Activated CD8-positive, alpha-beta memory T cell treated with anti-CD3 and anti-CD28 coated beads, Interleukin-2, amount 10 ng/mL, durations not matched to agents 7 days and 5 days (primary cell): ENCODE measurements at regions not wholly inside any gene's neighbourhood (a gene's known extent, or its start where the extent isn't known, plus 50 kb on each side); places are given as distances from the start of the nearest gene placed in this dataset.
"Not testable (repeated sequence)": the region's sequence is repeated elsewhere in the genome, so short reads cannot be mapped to it uniquely, and the experiment has no call there.

Experiments
- ATAC-seq: fragments of 150-1000 bp; cut with Tn5 transposase; one replicate; pipeline ENCODE4 v1.10.0; 2021; ENCODE audit warnings: moderate library complexity
- CTCF ChIA-PET: fragments of 350-600 bp; sonication (Branson Sonifier 250); formaldehyde crosslinking; loops from one replicate; lab custom pipeline; 2021; ENCODE audit warnings: antibody characterized with exemption; lab: Charles Lee
- DNase-seq: peaks from one replicate; pipeline ENCODE4 v3.0.0-alpha.2; 2020
- H3K27ac Mint-ChIP-seq: one replicate; pipeline ENCODE4 v1.8.0; 2021; ENCODE audit warnings: mild to moderate bottlenecking, mixed read lengths
- H3K27me3 Mint-ChIP-seq: one replicate; pipeline ENCODE4 v1.8.0; 2021; ENCODE audit warnings: mixed read lengths
- H3K36me3 Mint-ChIP-seq: one replicate; pipeline ENCODE4 v1.8.0; 2021; ENCODE audit warnings: mild to moderate bottlenecking, mixed read lengths
- H3K4me1 Mint-ChIP-seq: one replicate; pipeline ENCODE4 v1.8.0; 2021; ENCODE audit warnings: mixed read lengths
- H3K4me3 Mint-ChIP-seq: one replicate; pipeline ENCODE4 v1.8.0; 2021; ENCODE audit warnings: mild to moderate bottlenecking, moderate library complexity, mixed read lengths
- H3K9me3 Mint-ChIP-seq: one replicate; pipeline ENCODE4 v1.8.0; 2022; ENCODE audit warnings: low read depth, mixed read lengths

DNA sequence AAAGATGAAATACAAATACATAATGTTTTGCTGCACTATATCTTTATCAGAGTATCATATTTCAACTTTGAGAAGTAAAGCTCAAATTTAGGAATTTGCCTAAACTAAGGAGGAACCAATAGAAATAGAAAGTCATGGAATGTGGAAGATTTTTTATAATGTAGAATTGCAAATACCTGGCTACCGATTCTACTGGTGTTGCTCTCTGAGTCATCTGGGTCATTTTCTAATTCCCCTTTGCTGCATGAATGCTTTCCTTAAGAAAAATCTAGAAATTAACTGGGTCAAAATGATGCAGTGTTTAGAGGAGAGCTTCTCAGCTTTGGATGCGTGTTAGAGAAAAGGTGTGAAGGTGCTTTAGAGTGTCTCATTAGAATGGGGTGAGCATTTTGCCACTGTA is 568.9 kb upstream of the ANKRD30A start:
- no peaks in the 10 kb centered on the region for H3K36me3 Mint-ChIP-seq
- DNase-seq (no peak), ATAC-seq (no peak)
- no peak overlapping the region for H3K4me3 Mint-ChIP-seq
- CTCF ChIA-PET: no interaction called here
- H3K27ac Mint-ChIP-seq: no peak overlapping the region
- peaks cover 9% of the 10 kb centered on the region for H3K9me3 Mint-ChIP-seq
- no peaks in the 10 kb centered on the region for H3K4me1 Mint-ChIP-seq
- H3K27me3 Mint-ChIP-seq: no peaks in the 10 kb centered on the region

DNA sequence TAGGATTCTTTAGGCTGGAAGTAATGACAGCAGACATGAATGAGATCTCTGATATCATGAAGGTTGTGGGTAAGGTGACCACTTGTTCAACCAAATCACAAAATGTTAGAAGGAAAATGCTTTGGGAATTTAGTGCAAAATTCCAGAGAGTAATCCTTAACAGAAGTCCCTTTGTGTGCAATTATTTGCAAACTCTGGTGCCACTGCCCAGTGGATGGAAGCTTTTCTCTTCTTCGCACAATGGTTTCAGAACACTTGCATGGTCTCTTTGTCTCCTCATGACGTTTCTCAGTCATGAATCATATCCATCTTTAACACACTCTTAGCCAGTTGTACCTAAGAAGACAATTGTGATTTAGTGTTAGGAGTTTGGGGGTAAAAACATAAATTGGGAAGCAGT is 570.4 kb upstream of the ANKRD30A start:
- Mint-ChIP-seq H3K27me3 (no peaks in the 10 kb centered on the region), H3K36me3 (no peaks in the 10 kb centered on the region), H3K4me3 (no peak overlapping the region), H3K9me3 (peaks cover 10% of the 10 kb centered on the region), H3K27ac (no peak overlapping the region), H3K4me1 (no peaks in the 10 kb centered on the region)
- ATAC-seq (no peak), DNase-seq (no peak)
- CTCF ChIA-PET: no interaction called here

DNA sequence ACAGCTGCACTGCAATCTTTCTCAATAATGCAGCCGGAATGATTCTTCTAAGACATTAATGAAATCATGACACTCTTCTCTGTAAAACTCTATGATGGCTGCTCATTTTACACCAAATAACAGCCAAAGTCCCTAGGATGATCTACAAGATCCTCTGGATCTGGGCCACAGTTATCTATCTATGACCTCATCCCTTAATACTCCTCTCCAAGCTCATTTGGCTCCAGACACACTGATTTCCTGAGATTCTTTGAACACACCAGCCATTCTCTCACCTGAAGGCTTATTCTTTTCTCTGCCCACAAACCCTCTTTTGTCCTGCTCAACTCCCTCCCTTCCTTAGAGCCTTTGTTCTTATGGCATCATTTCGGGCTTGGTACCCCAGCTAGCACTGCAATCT is 577.4 kb upstream of the ANKRD30A start:
- H3K4me1 Mint-ChIP-seq: no peaks in the 10 kb centered on the region
- no peaks in the 10 kb centered on the region for H3K36me3 Mint-ChIP-seq
- H3K4me3 Mint-ChIP-seq: no peak overlapping the region
- H3K27me3 Mint-ChIP-seq: no peaks in the 10 kb centered on the region
- DNase-seq: no peak
- CTCF ChIA-PET: no interaction called here
- ATAC-seq: no peak
- no peak overlapping the region for H3K27ac Mint-ChIP-seq
- peaks cover 15% of the 10 kb centered on the region for H3K9me3 Mint-ChIP-seq

DNA sequence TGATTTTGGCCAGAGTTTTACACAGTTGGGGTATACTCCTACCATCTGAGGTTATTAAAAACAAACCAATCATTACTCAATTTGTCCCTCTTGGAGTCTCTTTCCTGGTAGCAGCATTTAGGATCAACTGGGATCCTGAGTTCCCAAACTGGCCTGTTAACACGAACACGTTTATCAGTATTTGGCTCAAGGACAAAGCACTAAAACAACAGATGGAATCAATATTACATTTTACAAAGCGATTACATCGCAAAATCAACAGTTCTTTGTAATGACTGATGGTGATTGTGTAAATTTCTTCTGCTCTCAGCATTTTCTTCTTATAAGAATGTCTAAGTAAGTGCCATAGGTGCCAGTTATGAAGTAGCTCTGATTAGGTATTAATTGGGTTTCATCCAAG is 582.9 kb upstream of the ANKRD30A start:
- Mint-ChIP-seq H3K27me3 (no peaks in the 10 kb centered on the region), H3K4me1 (no peaks in the 10 kb centered on the region), H3K36me3 (no peaks in the 10 kb centered on the region), H3K9me3 (peaks cover 13% of the 10 kb centered on the region), H3K27ac (no peak overlapping the region), H3K4me3 (no peak overlapping the region)
- DNase-seq: no peak
- CTCF ChIA-PET: no interaction called here
- no peak for ATAC-seq

DNA sequence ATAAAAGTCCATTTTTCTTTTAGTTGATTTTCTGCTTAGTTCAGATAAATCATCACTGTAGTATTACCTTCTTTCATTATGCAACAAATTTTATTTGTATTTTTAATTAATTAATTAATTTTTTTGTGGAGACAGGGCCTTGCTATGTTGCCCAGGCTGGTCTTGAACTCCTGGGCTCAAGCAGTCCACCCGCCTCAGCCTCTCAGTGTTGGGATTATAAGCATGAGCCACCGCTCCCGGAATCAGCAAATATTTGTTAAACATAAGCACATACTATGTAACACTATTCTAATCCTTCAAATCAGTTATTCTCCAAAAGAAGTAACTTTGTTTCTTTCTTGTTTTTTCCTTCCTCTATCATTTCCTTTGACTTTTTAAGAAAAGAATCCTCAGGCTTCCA is 584.8 kb upstream of the ANKRD30A start:
- DNase-seq: no peak
- no peak overlapping the region for H3K27ac Mint-ChIP-seq
- H3K4me3 Mint-ChIP-seq: no peak overlapping the region
- H3K4me1 Mint-ChIP-seq: no peaks in the 10 kb centered on the region
- H3K36me3 Mint-ChIP-seq: no peaks in the 10 kb centered on the region
- no peak for ATAC-seq
- no peaks in the 10 kb centered on the region for H3K27me3 Mint-ChIP-seq
- CTCF ChIA-PET: no interaction called here
- peaks cover 7% of the 10 kb centered on the region for H3K9me3 Mint-ChIP-seq

DNA sequence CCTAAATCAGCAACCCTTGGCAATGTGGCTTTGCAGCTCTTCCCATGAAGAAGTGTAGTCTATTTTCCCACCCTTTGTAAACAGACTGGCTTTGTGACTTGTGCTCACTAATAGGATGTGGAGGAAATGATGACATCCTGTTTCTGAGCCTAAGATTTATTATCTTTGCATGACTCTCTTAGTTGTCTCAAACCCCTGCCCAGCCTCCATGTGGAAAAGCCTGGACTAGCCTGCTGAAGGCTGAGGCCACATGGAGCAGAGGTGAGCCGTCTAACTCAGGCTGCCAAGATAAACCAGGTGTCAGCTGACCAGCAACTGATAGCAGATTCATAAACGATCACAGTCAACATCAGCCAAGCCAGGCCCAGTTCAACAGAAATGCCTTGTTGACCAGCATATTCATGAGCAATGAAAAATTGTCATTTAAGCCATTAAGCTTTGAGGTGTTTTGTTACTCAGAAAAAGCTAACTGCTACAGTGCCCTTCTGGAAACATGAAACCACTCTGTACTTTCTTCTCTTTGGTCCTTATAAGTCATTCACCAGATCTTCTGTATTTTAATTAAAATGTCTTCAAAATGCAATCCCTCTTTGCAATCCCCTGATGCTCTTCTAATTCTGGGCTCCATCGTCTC is 586.3 kb upstream of the ANKRD30A start:
- no peak for DNase-seq
- no peaks in the 10 kb centered on the region for H3K27me3 Mint-ChIP-seq
- H3K27ac Mint-ChIP-seq: no peak overlapping the region
- H3K4me3 Mint-ChIP-seq: no peak overlapping the region
- CTCF ChIA-PET: no interaction called here
- peaks cover 7% of the 10 kb centered on the region for H3K9me3 Mint-ChIP-seq
- H3K4me1 Mint-ChIP-seq: no peaks in the 10 kb centered on the region
- ATAC-seq: no peak
- no peaks in the 10 kb centered on the region for H3K36me3 Mint-ChIP-seq

DNA sequence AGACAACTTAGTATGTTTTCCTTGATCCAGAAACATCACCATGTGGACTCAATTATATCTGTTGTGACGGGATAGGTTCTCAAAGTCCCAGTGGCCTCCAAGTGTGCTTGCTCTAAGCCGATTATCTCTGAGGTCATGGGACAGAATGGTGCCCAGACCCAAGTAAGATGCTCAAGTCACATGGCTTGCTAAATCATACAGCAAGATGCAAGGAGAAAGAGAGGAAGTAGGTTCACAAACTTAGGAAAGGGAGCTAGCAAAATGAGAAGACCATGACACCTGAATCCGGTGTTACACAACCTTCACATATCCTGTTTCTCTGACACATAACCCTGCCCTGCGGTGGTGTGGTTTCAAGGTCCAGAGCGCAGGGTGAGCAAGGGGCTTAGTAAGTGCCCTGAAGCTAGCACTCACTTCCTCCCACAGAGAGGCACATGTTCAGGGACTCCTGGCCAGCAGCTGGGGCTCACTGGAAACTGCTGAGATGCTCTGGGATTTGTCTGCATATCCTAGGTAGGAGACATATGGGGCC is 590.9 kb upstream of the ANKRD30A start:
- Mint-ChIP-seq H3K27ac (no peak overlapping the region), H3K36me3 (no peaks in the 10 kb centered on the region), H3K4me3 (no peak overlapping the region), H3K4me1 (no peaks in the 10 kb centered on the region), H3K9me3 (peaks cover 4% of the 10 kb centered on the region), H3K27me3 (no peaks in the 10 kb centered on the region)
- CTCF ChIA-PET: no interaction called here
- ATAC-seq (no peak), DNase-seq (no peak)

DNA sequence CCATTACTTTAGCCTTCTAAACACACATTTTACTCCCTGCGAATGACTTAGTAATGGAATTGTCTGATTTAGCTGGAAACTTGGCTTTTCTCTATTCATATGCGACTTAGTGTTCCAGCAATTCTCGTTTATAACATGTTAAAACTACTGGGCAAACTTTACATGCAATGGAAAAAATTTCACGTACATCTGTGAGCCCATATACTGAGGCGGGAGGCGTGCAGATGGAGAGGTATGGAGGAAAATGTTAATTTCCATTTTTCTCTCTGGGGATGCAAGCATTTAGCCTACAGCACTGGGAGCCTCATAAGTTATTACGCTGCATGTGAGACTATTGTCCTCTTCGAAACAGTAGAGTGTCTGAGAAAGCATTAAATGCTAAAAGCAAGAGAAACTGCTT is 591.5 kb upstream of the ANKRD30A start:
- CTCF ChIA-PET: no interaction called here
- no peaks in the 10 kb centered on the region for H3K27me3 Mint-ChIP-seq
- H3K36me3 Mint-ChIP-seq: no peaks in the 10 kb centered on the region
- ATAC-seq (no peak), DNase-seq (no peak)
- peaks cover 4% of the 10 kb centered on the region for H3K9me3 Mint-ChIP-seq
- no peak overlapping the region for H3K4me3 Mint-ChIP-seq
- H3K4me1 Mint-ChIP-seq: no peaks in the 10 kb centered on the region
- no peak overlapping the region for H3K27ac Mint-ChIP-seq

DNA sequence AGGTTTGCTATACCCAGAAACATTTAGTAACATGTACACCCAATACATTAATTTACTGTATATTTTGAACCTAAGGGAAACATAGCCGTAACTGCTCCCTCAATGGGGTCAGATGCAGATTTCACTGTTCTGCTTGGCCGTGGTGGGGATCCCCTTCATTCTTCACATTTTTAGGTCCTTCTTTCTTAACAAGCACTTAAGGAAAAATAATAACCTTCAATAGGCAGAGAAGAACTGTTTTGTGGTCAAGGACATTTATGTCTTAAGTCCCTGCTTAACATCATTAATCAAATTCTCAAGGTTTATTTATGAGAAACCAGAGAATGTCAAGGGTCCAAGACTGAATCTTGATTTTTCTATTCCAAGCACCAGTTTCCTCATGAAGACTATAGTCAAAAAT is 592.1 kb upstream of the ANKRD30A start:
- Mint-ChIP-seq H3K4me1 (no peaks in the 10 kb centered on the region), H3K4me3 (no peak overlapping the region), H3K9me3 (peaks cover 2% of the 10 kb centered on the region), H3K27ac (no peak overlapping the region), H3K36me3 (no peaks in the 10 kb centered on the region), H3K27me3 (no peaks in the 10 kb centered on the region)
- ATAC-seq (no peak), DNase-seq (no peak)
- CTCF ChIA-PET: no interaction called here

DNA sequence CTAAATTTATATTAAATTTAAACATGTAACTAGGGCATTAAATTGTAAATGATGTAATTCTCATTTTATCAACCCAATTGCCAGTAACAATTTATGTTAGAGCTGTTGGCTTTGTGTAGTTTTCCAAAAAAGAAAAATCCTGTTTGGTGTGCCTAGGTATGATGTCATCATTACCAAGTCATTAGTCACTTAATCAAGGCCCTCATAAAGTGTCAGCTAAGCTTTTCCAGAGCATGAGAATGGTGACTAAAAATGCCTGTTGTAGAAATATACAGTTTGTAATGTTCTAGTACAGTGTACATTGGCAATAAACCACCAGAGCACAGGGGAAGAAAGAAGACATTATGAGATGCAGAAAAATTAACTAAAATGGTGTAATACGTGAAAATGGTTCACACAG is 593.8 kb upstream of the ANKRD30A start:
- Mint-ChIP-seq H3K36me3 (no peaks in the 10 kb centered on the region), H3K4me3 (no peak overlapping the region), H3K27ac (no peak overlapping the region), H3K27me3 (no peaks in the 10 kb centered on the region), H3K9me3 (peaks cover 2% of the 10 kb centered on the region), H3K4me1 (no peaks in the 10 kb centered on the region)
- CTCF ChIA-PET: no interaction called here
- ATAC-seq: no peak
- DNase-seq: no peak

DNA sequence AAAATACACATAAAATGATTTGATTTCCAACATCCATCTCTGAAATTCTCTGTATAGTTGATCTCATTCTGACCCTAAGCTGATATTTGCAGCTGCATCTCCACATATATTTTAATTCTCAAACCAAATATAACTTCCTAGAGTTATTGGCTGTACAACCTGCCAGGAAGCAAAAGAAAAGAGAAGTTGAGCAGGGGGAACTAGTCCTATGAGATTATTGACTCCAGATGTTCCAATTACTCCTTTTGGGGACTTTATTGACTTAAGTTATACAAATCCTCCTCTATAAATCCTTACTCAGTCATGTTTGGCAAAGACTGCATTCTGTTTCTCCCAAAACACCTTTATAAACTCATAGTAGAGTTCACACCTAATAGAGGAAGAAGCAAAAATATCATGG is 599.4 kb upstream of the ANKRD30A start:
- Mint-ChIP-seq H3K4me3 (no peak overlapping the region), H3K27me3 (no peaks in the 10 kb centered on the region), H3K36me3 (no peaks in the 10 kb centered on the region), H3K4me1 (no peaks in the 10 kb centered on the region), H3K27ac (no peak overlapping the region), H3K9me3 (no peaks in the 10 kb centered on the region)
- CTCF ChIA-PET: no interaction called here
- ATAC-seq (no peak), DNase-seq (no peak)

DNA sequence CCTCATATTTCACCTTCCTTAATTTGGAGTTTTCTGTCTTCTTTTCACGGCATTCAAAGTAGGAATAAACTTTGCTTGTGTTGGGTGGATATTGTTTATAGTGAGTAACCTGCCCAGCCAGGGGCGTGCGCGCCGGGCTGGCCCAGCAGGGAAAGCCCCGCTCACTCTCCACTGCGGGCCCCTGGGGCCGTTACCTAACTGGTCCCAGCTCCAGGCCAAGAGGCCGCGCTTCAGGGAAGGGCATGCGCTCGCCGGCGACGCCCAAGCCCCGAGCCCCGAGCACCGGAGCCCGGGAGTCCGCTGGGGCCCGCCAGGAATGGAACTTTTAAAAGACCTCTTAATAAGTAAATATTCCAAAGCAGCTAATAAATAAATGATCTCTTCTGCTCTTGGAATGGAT is 601.3 kb upstream of the ANKRD30A start:
- CTCF ChIA-PET, H3K27me3 Mint-ChIP-seq, H3K4me1 Mint-ChIP-seq, ATAC-seq, H3K9me3 Mint-ChIP-seq, DNase-seq, H3K36me3 Mint-ChIP-seq, H3K4me3 Mint-ChIP-seq, H3K27ac Mint-ChIP-seq: not testable (repeated sequence)

DNA sequence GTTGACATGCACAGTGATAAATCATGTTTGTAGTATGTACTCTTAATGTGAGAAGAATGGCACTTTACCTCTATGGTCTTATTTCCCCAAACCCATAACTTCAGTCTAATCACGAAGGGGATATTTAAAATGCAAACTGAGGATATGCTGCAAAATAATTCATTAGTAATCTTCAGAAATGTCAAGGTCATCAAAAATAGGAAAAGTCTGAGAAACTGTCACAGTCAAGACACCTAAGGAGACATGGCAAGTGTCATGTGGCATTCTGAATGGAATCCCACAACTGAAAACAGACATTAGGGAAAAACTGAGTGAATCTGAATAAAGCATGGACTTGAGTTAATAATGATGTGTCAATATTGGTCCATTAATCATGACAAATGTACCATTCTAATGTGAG is 605.5 kb upstream of the ANKRD30A start:
- ATAC-seq (no peak), DNase-seq (no peak)
- H3K4me3 Mint-ChIP-seq: no peak overlapping the region
- H3K36me3 Mint-ChIP-seq: no peaks in the 10 kb centered on the region
- CTCF ChIA-PET: no interaction called here
- H3K27me3 Mint-ChIP-seq: no peaks in the 10 kb centered on the region
- peaks cover 4% of the 10 kb centered on the region for H3K9me3 Mint-ChIP-seq
- H3K4me1 Mint-ChIP-seq: no peaks in the 10 kb centered on the region
- H3K27ac Mint-ChIP-seq: no peak overlapping the region

DNA sequence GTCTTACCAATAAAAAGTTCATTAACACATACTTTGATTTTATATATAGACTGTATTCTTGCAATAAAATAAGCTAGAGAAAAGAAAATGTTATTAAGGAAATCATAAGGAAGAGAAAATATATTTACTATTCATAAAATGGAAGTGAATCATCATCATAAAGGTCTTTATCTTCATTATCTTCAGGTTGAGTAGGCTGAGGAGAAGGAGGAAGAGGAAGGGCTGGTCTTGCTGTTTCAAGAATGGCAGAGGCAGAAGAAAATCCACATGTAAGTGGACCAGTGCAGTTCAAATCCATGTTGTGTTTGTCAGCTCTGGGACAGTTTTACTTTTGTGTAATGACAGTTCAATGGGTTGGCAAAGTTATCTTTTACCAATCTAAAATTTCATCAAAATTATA is 609.1 kb upstream of the ANKRD30A start:
- DNase-seq: no peak
- CTCF ChIA-PET: no interaction called here
- no peak overlapping the region for H3K27ac Mint-ChIP-seq
- H3K9me3 Mint-ChIP-seq: peaks cover 4% of the 10 kb centered on the region
- no peaks in the 10 kb centered on the region for H3K27me3 Mint-ChIP-seq
- H3K4me3 Mint-ChIP-seq: no peak overlapping the region
- no peaks in the 10 kb centered on the region for H3K4me1 Mint-ChIP-seq
- no peaks in the 10 kb centered on the region for H3K36me3 Mint-ChIP-seq
- ATAC-seq: no peak

DNA sequence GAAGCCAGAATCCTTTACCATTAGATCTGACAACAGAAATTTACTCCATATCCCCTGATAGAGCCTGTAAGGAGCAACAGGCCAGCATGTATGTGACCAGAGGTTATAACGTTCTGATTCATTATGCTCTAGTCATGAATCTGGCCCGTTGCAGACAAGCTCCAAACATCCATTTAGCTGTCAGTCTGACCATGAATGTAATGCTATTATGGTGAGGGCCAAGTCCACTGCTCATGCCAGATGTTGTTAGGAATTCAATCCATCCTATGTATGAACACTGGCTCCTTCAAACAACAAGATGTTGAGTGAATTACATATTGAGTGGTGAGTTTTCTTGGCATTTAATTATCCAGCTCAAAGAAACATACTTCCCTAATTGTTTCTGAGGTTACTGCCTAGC is 610.1 kb upstream of the ANKRD30A start:
- H3K9me3 Mint-ChIP-seq: peaks cover 6% of the 10 kb centered on the region
- ATAC-seq (no peak), DNase-seq (no peak)
- H3K36me3 Mint-ChIP-seq: no peaks in the 10 kb centered on the region
- no peak overlapping the region for H3K4me3 Mint-ChIP-seq
- no peaks in the 10 kb centered on the region for H3K4me1 Mint-ChIP-seq
- H3K27me3 Mint-ChIP-seq: no peaks in the 10 kb centered on the region
- no peak overlapping the region for H3K27ac Mint-ChIP-seq
- CTCF ChIA-PET: no interaction called here
